ENCODE measurements at regions not wholly inside any gene's neighbourhood (a gene's known extent, or its start where the extent isn't known, plus 50 kb on each side); places are given as distances from the start of the nearest gene placed in this dataset.

DNA sequence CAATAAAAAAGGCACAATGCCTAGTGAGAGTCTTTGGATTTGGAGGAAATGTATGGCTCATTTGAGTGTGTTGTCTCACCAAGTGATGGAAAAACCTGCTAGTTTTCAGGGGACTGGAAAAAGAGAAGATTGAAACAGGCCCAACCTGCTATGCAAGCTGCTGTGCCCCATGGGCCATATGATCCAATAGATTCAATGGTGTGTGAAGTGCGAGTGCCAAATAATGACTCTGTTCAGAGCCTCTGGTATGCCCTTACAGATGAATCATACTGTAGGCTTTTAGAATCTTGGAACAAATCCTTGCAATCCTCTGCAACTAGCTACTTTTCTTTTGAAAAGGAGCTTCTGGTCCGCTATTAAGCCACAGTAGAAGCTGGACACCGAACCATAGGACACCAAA, 529.8 kb upstream of the CNTNAP5 start:
- TF ChIP-seq POLR2A (IDR thresholded peaks at IDR 0.05; ENCODE audit: extremely low read depth, insufficient read length), result no peak
- TF ChIP-seq, protein P1, sequence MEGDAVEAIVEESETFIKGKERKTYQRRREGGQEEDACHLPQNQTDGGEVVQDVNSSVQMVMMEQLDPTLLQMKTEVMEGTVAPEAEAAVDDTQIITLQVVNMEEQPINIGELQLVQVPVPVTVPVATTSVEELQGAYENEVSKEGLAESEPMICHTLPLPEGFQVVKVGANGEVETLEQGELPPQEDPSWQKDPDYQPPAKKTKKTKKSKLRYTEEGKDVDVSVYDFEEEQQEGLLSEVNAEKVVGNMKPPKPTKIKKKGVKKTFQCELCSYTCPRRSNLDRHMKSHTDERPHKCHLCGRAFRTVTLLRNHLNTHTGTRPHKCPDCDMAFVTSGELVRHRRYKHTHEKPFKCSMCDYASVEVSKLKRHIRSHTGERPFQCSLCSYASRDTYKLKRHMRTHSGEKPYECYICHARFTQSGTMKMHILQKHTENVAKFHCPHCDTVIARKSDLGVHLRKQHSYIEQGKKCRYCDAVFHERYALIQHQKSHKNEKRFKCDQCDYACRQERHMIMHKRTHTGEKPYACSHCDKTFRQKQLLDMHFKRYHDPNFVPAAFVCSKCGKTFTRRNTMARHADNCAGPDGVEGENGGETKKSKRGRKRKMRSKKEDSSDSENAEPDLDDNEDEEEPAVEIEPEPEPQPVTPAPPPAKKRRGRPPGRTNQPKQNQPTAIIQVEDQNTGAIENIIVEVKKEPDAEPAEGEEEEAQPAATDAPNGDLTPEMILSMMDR (IDR thresholded peaks at IDR 0.05; ENCODE audit: low read depth, low read length), result no peak
- TF ChIP-seq, protein P2, sequence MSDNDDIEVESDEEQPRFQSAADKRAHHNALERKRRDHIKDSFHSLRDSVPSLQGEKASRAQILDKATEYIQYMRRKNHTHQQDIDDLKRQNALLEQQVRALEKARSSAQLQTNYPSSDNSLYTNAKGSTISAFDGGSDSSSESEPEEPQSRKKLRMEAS (IDR thresholded peaks at IDR 0.05; ENCODE audit: low read depth, low read length), result no peak

Measured in NB4 (cell line).